Breast epithelium (tissue), 3 donors: ENCODE measurements at regions not wholly inside any gene's neighbourhood (a gene's known extent, or its start where the extent isn't known, plus 50 kb on each side); places are given as distances from the start of the nearest gene placed in this dataset.

ENCODE experiments used
- CTCF ChIP-seq, 3 donors: fragments of 450-650 bp; IDR thresholded peaks; one replicate each; pipeline ENCODE4 v1.5.1; 2016 to 2017; ENCODE audit warnings: antibody characterized with exemption in 3 of 3, mild to moderate bottlenecking in 3 of 3, moderate library complexity in 3 of 3
- POLR2A ChIP-seq: fragments of 450-650 bp; IDR thresholded peaks from one replicate; pipeline ENCODE4 v1.6.1; 2016; ENCODE audit warnings: antibody characterized with exemption, mild to moderate bottlenecking, moderate library complexity

GRCh38 chr3:135393898-135394525 lies 571.5 kb upstream of the PPP2R3A start:
- no peak for TF ChIP-seq CTCF (IDR thresholded peaks at IDR 0.05)
- TF ChIP-seq POLR2A = no peak
